ENCODE measurements at regions not wholly inside any gene's neighbourhood (a gene's known extent, or its start where the extent isn't known, plus 50 kb on each side); places are given as distances from the start of the nearest gene placed in this dataset.

DNA sequence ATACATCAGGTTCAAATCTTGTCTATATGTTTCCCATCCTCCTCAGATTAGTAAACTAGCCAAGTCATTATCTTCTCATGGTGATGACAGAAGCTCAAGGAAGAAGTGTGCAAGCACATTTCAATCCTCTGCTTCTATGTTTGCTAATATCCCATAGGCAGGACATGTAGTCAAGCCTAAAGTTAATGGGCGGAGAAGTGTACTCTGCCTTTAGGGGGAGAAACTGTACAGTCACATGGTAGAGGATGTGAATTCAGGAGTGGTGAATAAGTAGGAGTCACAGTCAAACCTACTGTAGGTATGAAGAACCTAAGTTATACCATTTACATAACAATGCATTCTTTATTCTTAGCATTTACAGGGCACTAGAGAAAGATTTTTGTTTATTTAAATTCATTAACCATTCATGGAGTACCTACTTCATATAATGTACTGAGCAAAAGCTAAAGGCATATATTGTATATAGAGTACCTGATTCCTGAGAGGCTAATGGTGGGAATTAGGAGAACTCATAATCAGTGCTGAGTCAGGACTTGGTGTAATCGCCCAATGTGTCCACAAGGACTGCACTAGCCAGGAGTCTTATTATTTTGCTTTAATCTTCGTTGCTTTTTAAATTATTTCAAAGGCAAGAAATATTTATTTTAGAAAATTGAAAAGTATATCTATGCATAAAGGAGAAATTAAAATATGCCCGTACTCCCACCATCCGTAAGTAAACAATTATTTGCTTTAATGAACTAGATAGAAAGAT, 394.3 kb upstream of the ETAA1 start:
- H3K4ac ChIP-seq (ENCODE audit: low read depth, low read length), result no peak overlapping the region
- no peak overlapping the region for H4K8ac ChIP-seq (ENCODE audit: low read depth in 2 of 2, low read length in 2 of 2)
- no peaks in the 10 kb centered on the region for H3K79me1 ChIP-seq (ENCODE audit: low read depth in 1 of 2, low read length in 2 of 2)
- dilution Hi-C loops (cut with HindIII; ENCODE audit: low sequenced_read_pairs, unreplicated experiment), result no loop called here
- no peak overlapping the region for H3K4me3 ChIP-seq (ENCODE audit: insufficient read depth, low read depth, low read length)
- no CpG with 5 or more reads among the region's 5 CpGs for WGBS, 2 experiments (ENCODE audit: extremely low coverage in 2 of 2, insufficient read length in 1 of 2)
- no peak overlapping the region for H4K91ac ChIP-seq (ENCODE audit: insufficient read depth, low read depth, low read length)
- no peak overlapping the region for H4K5ac ChIP-seq (ENCODE audit: low read depth, low read length)
- intact Hi-C loops (cut with micrococcal nuclease), result no loop called here
- H2BK5ac ChIP-seq (ENCODE audit: low read depth, low read length, poor library complexity, severe bottlenecking), result no peak overlapping the region
- no peak overlapping the region for H2AK5ac ChIP-seq (ENCODE audit: low read depth, low read length)
- no peak overlapping the region for H2AFZ ChIP-seq (replicated peaks; ENCODE audit: low read length, poor library complexity)
- no peak overlapping the region for H2AK9ac ChIP-seq (replicated peaks; ENCODE audit: low read depth, low read length, poor library complexity)
- no peaks in the 10 kb centered on the region for H3K9me3 ChIP-seq (ENCODE audit: control insufficient read depth, insufficient read depth, low read length)
- no peaks in the 10 kb centered on the region for H3K4me1 ChIP-seq (ENCODE audit: control insufficient read depth, insufficient read depth, low read length)
- no peak for TF ChIP-seq CHD1 (IDR thresholded peaks at IDR 0.05; ENCODE audit: low read depth, low read length)
- TF ChIP-seq MAFK (IDR thresholded peaks at IDR 0.05; ENCODE audit: low read depth, low read length), result peak; percentile 46; the same call in 1 of the 2 replicates
- TF ChIP-seq RFX5 (IDR thresholded peaks at IDR 0.05; ENCODE audit: low read depth, low read length), result no peak
- no peaks in the 10 kb centered on the region for H3K27me3 ChIP-seq (ENCODE audit: control insufficient read depth, insufficient read depth, low read length)
- no peaks in the 10 kb centered on the region for H3K9me1 ChIP-seq (ENCODE audit: insufficient read depth, low read length)
- H3K27ac ChIP-seq (ENCODE audit: insufficient read depth, low read length), result no peak overlapping the region
- ATAC-seq (ENCODE audit: low read depth) (no peak), DNase-seq (no peak)
- BruUV-seq (replicated peaks), result no TSS peak
- H2BK120ac ChIP-seq (ENCODE audit: low read depth, low read length), result no peak overlapping the region
- ChIA-PET POLR2A (ENCODE audit: unreplicated experiment) (no interaction called here), CTCF (no interaction called here)
- H3K9ac ChIP-seq (ENCODE audit: low read depth, low read length), result no peak overlapping the region
- no peak overlapping the region for H2BK15ac ChIP-seq (ENCODE audit: low read depth, low read length)
- H4K20me1 ChIP-seq (ENCODE audit: insufficient read depth, low read length), result no peaks in the 10 kb centered on the region
- H3K23ac ChIP-seq (ENCODE audit: low read depth, low read length), result no peak overlapping the region
- no peaks in the 10 kb centered on the region for H3K36me3 ChIP-seq (ENCODE audit: control insufficient read depth, insufficient read depth, low read length)
- H2BK20ac ChIP-seq (ENCODE audit: low read depth, low read length), result no peak overlapping the region
- no peak overlapping the region for H3K18ac ChIP-seq (ENCODE audit: low read depth, low read length)
- no peak overlapping the region for H3K56ac ChIP-seq (ENCODE audit: extremely low read depth, insufficient read depth, low read length)
- no peak overlapping the region for H3K14ac ChIP-seq (replicated peaks; ENCODE audit: low read depth, low read length)
- in situ Hi-C loops (cut with MboI; ENCODE audit: low sequenced_read_pairs), result no loop called here
- no peak overlapping the region for H3K4me2 ChIP-seq (ENCODE audit: low read depth, low read length)

Measured in IMR-90 (cell line).